ENCODE measurements at regions not wholly inside any gene's neighbourhood (a gene's known extent, or its start where the extent isn't known, plus 50 kb on each side); places are given as distances from the start of the nearest gene placed in this dataset.
"Not testable (repeated sequence)": the region's sequence is repeated elsewhere in the genome, so short reads cannot be mapped to it uniquely, and the experiment has no call there.

DNA sequence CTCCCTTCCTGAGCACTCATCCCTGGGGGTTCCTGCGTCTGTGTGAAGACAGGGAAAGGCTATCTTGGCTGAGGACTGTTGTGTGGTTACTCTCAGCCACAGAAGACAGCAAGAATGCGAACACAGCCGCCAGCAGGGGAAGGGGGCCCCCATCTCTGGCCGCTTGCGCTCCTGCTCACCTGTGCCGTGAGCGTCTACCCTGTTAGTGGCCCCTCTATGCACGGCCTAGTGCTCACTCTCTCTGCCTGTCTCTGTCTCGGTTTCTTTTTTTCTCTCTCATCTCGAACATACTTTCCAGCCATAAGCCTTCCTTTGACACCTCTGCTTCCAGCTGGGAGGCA lies 206.7 kb upstream of the APCDD1 start:
- DNase-seq (no peak), ATAC-seq (no peak)
- intact Hi-C loops (cut with micrococcal nuclease), result no loop called here

DNA sequence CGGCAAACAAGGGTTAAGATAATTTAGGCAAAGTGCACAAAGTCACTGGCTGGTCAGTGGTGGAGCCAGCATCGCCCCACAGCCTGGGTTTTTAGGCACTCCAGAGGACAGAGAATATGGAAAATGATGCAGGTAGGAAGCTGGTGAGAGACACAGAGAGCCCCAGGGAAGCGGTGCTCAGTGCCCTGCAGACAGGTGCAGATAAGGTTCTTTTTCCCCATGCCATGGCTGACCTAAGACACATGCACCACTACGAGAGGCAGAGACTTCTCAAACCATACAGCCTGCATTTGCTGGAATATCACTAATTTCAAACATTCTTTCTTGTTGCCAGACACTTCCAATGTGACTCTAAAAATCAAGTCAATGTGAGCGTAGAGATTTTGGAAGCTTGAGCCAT lies 205.7 kb upstream of the APCDD1 start:
- intact Hi-C loops (cut with micrococcal nuclease), result no loop called here
- ATAC-seq, result no peak
- no peak for DNase-seq

DNA sequence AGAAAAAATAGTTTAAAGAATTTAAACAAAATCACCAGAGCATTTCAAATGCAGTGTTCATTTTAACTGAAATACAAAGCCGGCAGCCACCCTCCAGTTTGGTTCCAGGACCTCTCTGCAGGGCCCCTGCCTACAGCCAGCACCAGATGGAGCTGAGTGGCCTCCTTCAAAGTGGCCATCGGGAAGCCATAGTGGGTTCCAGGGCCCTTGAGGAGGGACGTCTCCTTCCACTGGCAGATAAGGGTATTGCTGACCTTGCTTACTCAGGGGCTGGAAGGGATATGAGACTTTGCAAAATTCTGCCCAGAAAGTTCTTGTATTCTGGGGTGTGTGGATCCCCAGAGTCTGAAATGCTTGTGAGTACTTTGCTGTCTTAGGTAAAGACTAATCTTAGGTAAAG lies 205.2 kb upstream of the APCDD1 start:
- intact Hi-C loops (cut with micrococcal nuclease), result no loop called here
- no peak for DNase-seq
- no peak for ATAC-seq

- DNase-seq (no peak), ATAC-seq (no peak)
- intact Hi-C loops (cut with micrococcal nuclease), result no loop called here
Measured at GRCh38 chr18:10249801-10250200, 204.6 kb upstream of the APCDD1 start.

GRCh38 chr18:10252494-10252893 lies 201.9 kb upstream of the APCDD1 start:
- ATAC-seq (no peak), DNase-seq (no peak)
- intact Hi-C loops (cut with micrococcal nuclease), result no loop called here

DNA sequence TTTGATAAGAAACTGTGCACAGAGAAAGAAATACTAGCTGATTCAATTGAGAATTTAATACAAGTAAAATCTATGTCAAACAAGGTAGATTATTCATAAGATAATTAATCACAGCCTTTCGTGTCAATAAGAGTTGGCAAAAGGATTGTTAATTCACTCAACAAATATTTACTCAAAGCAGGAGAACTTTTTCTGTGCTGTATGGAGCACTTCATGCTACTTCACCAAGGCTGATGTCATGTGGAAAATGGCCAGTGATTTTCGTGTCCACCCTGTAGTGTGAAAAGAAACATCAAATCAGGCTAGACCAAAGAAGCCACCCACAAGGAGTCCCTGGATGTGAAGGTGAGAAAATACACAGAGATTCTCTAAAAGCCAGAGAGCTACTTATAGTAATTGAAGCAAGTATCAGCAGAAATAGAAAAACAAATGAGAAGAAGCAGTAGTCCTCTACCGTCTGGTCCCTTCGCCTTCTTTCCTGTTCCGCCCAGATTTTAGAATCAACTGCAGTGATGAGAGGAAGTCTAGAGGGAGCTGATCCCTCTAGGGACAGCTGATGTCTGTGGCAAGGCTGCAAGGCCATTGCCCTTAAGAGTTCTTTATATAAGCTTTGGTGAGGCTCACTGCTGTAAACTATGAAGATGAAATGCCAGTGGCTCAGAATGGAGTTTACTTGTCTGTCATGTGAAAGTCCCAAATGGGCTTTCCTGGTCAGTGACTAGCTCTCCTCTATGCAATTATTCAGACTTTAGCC lies 201.3 kb upstream of the APCDD1 start:
- DNase-seq, result no peak
- peak; percentile 38 for ATAC-seq
- intact Hi-C loops (cut with micrococcal nuclease), result no loop called here

DNA sequence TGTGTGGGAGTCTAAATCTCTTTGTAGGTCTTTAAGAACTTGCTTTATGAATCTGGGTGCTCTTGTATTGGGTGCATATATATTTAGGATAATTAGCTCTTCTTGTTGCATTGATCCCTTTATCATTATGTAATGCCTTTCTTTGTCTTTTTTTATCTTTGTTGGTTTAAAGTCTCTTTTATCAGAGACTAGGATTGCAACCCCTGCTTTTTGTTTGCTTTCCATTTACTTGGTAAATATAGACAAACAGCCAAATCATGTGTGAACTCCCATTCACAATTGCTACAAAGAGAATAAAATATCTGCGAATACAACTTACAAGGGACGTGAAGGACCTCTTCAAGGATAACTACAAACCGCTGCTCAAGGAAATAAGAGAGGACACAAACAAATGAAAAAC lies 198.2 kb upstream of the APCDD1 start:
- intact Hi-C loops (cut with micrococcal nuclease); DNase-seq; ATAC-seq: not testable (repeated sequence)

GRCh38 chr18:10258836-10259474 lies 195.5 kb upstream of the APCDD1 start:
- no peak for DNase-seq
- peak; percentile 61 for ATAC-seq
- intact Hi-C loops (cut with micrococcal nuclease), result no loop called here

DNA sequence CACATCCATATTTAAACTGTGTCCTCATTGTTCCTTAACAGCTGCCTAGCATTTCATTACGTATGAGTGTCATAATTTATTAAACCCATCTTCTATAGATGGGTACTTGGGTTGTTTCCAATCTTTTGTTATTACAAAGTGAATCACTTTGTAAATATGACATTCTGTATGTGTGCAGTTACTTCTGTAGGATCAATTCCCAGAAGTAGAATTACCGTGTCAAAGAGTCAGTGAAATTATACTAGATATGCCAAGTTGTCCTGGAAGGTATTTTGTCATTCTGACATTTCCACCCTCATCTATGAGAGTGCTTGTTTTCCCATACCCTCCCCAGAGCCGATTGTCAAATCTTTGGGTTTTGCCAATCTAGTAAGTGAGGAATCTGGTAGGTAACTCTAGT lies 194.5 kb upstream of the APCDD1 start:
- ATAC-seq (no peak), DNase-seq (no peak)
- intact Hi-C loops (cut with micrococcal nuclease), result no loop called here

DNA sequence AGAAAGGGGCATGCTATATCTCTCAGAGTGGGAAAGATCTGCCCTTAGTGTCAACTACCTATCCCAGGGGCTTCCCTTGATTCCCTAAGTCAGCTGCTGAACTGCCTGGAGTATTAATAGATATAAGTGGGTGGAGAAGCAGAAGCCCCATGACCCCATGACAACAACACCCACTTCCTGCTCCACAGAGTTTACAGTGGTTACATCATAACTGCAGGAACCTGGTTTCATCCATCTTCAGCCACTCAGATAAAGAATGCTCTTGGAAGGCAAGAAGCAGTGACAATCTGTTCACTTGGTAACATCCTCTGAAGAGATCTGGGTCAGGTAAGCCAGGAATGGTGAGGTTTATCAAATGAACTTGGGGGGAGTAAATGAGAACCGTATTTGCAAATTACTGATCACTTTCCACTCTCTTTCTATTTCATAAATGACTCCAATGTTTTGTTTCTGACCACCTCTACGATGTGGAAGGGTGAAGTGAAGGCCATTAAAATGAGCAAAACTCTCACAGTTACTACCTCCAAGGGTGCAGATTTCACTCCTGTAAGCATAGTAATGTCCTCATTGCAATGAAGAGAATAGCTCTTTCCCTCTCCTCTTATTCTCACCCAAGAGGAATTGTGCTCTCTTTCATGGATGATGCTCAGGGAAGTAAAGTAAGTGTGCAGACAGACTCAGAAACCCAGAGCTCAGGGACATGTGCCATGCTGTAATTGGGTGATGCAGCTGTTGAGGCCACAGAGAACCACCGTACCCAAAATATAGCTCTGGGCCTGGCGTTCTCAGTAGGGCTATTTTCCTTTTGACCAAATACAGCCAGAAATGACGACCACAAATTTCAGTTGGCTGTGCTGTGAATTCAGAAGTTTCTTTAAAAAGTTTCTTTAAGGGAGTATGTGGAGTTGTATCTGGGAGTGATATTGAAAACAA lies 192.8 kb upstream of the APCDD1 start:
- intact Hi-C loops (cut with micrococcal nuclease), result no loop called here
- ATAC-seq (no peak), DNase-seq (no peak)

DNA sequence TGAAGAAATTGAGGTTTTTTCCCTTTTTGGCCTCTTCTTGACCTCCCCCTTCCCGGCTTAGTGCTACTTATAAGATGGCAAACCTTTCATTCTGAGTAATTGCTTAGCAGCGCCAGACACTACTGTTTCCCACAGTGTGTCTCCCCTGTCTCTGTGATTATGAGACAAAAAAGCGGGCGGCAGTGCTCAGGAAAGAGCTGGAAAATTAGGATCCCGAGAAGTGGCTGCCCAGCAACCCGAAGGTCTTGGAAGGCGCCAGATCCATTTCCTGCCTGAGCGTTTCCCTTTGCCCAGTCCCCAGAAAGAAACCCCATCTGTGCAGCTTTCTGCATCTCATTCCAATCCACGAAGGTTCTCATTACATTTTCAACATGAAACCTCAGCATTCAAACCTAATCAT lies 191.9 kb upstream of the APCDD1 start:
- intact Hi-C loops (cut with micrococcal nuclease), result no loop called here
- DNase-seq (no peak), ATAC-seq (no peak)

DNA sequence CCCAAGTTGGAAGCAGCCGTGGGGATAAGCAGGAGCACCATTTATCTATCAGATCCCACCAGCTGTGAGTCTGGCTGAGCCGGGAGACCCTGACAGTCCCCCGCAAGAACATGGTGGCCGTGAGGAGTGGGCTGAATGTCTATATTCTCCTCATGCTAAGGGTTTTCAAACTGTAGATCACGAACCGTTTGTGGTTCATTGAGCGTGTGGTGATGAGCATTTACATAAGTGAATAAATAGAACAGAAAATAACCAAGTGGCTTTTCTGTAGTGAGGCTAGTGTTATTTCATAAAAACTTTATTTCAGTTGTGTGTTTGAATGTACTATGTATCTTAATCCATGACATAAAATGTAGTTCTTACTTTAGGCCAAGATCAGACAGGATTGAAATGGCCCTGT lies 190.2 kb upstream of the APCDD1 start:
- DNase-seq, result no peak
- intact Hi-C loops (cut with micrococcal nuclease), result no loop called here
- no peak for ATAC-seq

DNA sequence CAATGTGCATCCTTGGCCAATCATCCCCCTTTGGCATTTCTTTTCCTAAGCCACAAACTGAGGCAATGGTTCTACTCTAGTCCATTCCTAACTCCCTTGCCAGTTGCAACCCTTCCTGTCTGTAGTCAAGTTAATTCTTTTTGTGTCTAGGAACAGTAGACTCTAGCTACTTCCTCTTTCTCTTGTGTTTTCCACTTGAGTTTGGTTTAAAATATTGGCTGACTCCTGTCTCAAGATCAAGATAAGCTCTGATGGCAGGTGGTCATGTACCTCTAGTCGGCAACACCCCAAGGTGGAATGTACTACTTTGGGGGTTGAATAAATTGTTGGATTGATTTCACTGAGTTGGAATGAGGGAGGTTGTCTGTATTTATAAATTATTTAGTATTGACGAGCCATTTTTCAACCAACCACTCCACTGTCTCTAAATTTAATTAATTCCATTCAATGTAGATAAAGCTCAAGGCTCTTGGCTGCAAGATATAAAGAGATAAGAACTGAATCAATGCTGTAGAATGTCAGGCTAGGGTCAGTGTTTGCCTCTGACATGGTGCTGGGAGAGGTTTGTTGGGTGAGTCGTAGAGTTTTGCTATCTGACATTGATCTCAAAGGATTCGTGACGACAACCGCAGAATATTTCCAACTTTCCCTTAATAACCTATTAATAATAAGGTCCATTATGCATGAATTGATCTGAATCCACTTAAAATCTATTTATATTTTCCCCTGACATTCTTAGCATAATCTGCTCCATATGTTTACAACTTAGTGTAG lies 188.7 kb upstream of the APCDD1 start:
- intact Hi-C loops (cut with micrococcal nuclease), result no loop called here
- no peak for ATAC-seq
- DNase-seq, result no peak

DNA sequence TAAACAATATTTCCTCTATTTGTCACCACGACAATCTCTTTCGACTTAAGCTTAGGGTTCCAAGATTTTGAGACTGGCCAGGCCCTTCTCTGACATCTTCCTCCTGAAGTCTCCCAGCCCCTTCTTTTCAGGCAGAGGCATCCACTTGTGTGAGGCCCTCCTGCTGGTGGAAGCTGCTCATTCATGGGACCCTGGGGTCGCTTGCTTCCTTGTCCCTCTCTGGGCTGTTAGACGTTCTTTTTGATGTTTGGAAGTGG lies 188.2 kb upstream of the APCDD1 start:
- DNase-seq (no peak), ATAC-seq (no peak)
- intact Hi-C loops (cut with micrococcal nuclease), result no loop called here

DNA sequence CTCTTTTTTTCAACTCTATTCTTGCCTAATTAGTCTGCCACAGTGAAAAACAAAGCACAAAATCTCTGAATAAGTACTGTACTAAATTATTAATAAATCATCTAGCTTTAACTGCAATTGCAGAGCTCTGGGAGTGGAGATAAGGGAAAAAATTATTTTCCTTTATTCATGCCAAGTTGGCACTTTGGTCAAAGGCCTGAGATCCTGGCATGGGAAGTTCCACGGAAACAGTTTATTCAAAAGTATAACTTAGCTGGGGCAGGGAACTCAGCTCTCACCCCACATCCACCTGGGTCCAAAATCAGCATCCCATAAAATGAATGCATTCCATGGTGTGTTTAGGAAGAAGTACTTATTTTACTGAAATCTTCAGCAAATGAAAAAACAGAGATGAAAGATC lies 185.2 kb upstream of the APCDD1 start:
- intact Hi-C loops (cut with micrococcal nuclease), result no loop called here
- ATAC-seq (no peak), DNase-seq (no peak)

GRCh38 chr18:10270151-10270571 lies 184.3 kb upstream of the APCDD1 start:
- peak; percentile 42 for DNase-seq
- peak; percentile 88 for ATAC-seq
- intact Hi-C loops (cut with micrococcal nuclease), result no loop called here

- intact Hi-C loops (cut with micrococcal nuclease), result no loop called here
- no peak for ATAC-seq
- DNase-seq, result no peak
Measured at GRCh38 chr18:10271481-10271880, 183.0 kb upstream of the APCDD1 start.

GRCh38 chr18:10274301-10274700 lies 180.1 kb upstream of the APCDD1 start:
- intact Hi-C loops (cut with micrococcal nuclease), result no loop called here
- ATAC-seq (peak; percentile 84), DNase-seq (peak; percentile 41)

- no peak for DNase-seq
- intact Hi-C loops (cut with micrococcal nuclease), result no loop called here
- no peak for ATAC-seq
Measured at GRCh38 chr18:10275486-10275885, 178.9 kb upstream of the APCDD1 start.

DNA sequence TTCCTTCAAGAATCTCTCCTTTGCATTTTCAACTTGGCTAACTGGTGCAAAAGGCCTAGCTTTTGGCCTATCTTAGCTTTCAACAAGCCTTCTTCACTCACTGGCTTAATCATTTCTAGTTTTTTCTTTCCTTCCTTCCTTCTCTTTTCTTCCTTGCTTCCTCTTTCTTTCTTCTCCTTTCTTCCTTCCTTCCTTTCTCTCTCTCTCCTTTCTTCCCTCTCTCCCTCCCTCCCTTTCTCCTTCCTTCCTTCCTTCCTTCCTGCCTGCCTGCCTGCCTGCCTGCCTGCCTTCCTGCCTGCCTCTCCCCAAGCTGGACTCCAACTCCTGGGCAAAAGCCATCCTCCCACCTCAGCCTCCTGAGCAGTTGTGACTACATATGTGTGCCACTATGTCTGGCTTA lies 176.2 kb upstream of the APCDD1 start:
- ATAC-seq, result no peak
- no peak for DNase-seq
- intact Hi-C loops (cut with micrococcal nuclease), result no loop called here
